Mesenchymal stem cell (in vitro differentiated cells and primary cell): ENCODE measurements at regions not wholly inside any gene's neighbourhood (a gene's known extent, or its start where the extent isn't known, plus 50 kb on each side); places are given as distances from the start of the nearest gene placed in this dataset.

ENCODE experiments used
- DNase-seq: peaks from one replicate; pipeline ENCODE4 v3.0.0-alpha.2; 2013
- H2AFZ ChIP-seq: one replicate; pipeline ENCODE4 v1.6.1; 2013; ENCODE audit warnings: low read depth, mild to moderate bottlenecking, control low read depth, inconsistent platforms, low read length, moderate library complexity
- H2AK5ac ChIP-seq: 2 replicates; pipeline ENCODE4 v1.6.1; 2013; ENCODE audit warnings: low read length, moderate library complexity, mild to moderate bottlenecking, inconsistent platforms; ENCODE audit not compliant: severe bottlenecking
- H2BK120ac ChIP-seq: one replicate; pipeline ENCODE4 v1.6.1; 2013; ENCODE audit warnings: low read depth, mild to moderate bottlenecking, inconsistent platforms, low read length, moderate library complexity
- H2BK12ac ChIP-seq, 2 experiments: one replicate each; pipeline ENCODE4 v1.6.1; 2013; ENCODE audit warnings: inconsistent platforms in 2 of 2, low read length in 2 of 2, mild to moderate bottlenecking in 2 of 2, moderate library complexity in 2 of 2, control low read depth in 1 of 2
- H2BK15ac ChIP-seq: one replicate; pipeline ENCODE4 v1.6.1; 2013; ENCODE audit warnings: mild to moderate bottlenecking, low read depth, inconsistent platforms; ENCODE audit not compliant: poor library complexity, severe bottlenecking
- H2BK5ac ChIP-seq: 2 replicates; pipeline ENCODE4 v1.6.1; 2013; ENCODE audit warnings: low read depth, mild to moderate bottlenecking, low read length, control low read depth, inconsistent platforms; ENCODE audit not compliant: poor library complexity, severe bottlenecking
- H3K14ac ChIP-seq, 2 experiments: one replicate each; pipeline ENCODE4 v1.6.1; 2013; ENCODE audit warnings: inconsistent platforms in 2 of 2, low read length in 2 of 2, control low read depth in 1 of 2, mild to moderate bottlenecking in 1 of 2, moderate library complexity in 1 of 2
- H3K18ac ChIP-seq, 2 experiments: one replicate each; pipeline ENCODE4 v1.6.1; 2013; ENCODE audit warnings: inconsistent platforms in 2 of 2, low read length in 2 of 2, control low read depth in 1 of 2, low read depth in 1 of 2, mild to moderate bottlenecking in 1 of 2
- H3K23ac ChIP-seq, 2 experiments: one replicate each; pipeline ENCODE4 v1.6.1; 2013; ENCODE audit warnings: inconsistent platforms in 2 of 2, low read length in 2 of 2, mild to moderate bottlenecking in 2 of 2, moderate library complexity in 2 of 2, control low read depth in 1 of 2
- H3K27ac ChIP-seq: 2 replicates; pipeline ENCODE4 v1.5.1; 2013; ENCODE audit warnings: mild to moderate bottlenecking, moderate library complexity, low read length, control low read depth, inconsistent platforms; ENCODE audit not compliant: poor library complexity, severe bottlenecking
- H3K27me3 ChIP-seq, 2 experiments: 2 replicates each; pipeline versions ENCODE4 v1.6.1 to v1.7.0; 2013; ENCODE audit warnings: low read length in 2 of 2, mild to moderate bottlenecking in 2 of 2, moderate library complexity in 2 of 2, control low read depth in 1 of 2, inconsistent platforms in 1 of 2; ENCODE audit not compliant: control insufficient read depth in 1 of 2, insufficient read depth in 1 of 2
- H3K36me3 ChIP-seq, 2 experiments: 2 replicates each; pipeline versions ENCODE4 v1.6.1 to v1.7.0; 2013; ENCODE audit warnings: low read length in 2 of 2, control low read depth in 1 of 2, inconsistent platforms in 1 of 2, low read depth in 1 of 2, mild to moderate bottlenecking in 1 of 2; ENCODE audit not compliant: insufficient read depth in 2 of 2, control insufficient read depth in 1 of 2
- H3K4ac ChIP-seq, 2 experiments: one replicate each; pipeline ENCODE4 v1.6.1; 2013; ENCODE audit warnings: inconsistent platforms in 2 of 2, low read length in 2 of 2, mild to moderate bottlenecking in 2 of 2, moderate library complexity in 2 of 2, control low read depth in 1 of 2, low read depth in 1 of 2
- H3K4me1 ChIP-seq: 2 replicates; pipeline ENCODE4 v1.6.1; 2013; ENCODE audit warnings: low read depth, low read length, control low read depth; ENCODE audit not compliant: control insufficient read depth, insufficient read depth
- H3K4me2 ChIP-seq: 2 replicates; pipeline ENCODE4 v1.6.1; 2013; ENCODE audit warnings: low read length, mild to moderate bottlenecking, inconsistent platforms; ENCODE audit not compliant: poor library complexity, severe bottlenecking
- H3K4me3 ChIP-seq, 2 experiments: 2 replicates each; pipeline versions ENCODE4 v1.5.1 to v1.7.0; 2013; ENCODE audit warnings: low read length in 2 of 2, mild to moderate bottlenecking in 2 of 2, control low read depth in 1 of 2, low read depth in 1 of 2; ENCODE audit not compliant: insufficient read depth in 1 of 2
- H3K79me1 ChIP-seq: replicated peaks from 2 replicates; pipeline ENCODE4 v1.6.1; 2013; ENCODE audit warnings: mild to moderate bottlenecking, control low read depth, low read length, inconsistent platforms; ENCODE audit not compliant: poor library complexity, severe bottlenecking
- H3K9ac ChIP-seq: 2 replicates; pipeline ENCODE4 v1.7.0; 2013; ENCODE audit warnings: mild to moderate bottlenecking, low read length, moderate library complexity
- H3K9me3 ChIP-seq: 2 replicates; pipeline ENCODE4 v1.7.0; 2013; ENCODE audit warnings: mild to moderate bottlenecking, low read length; ENCODE audit not compliant: control insufficient read depth
- H4K8ac ChIP-seq: one replicate; pipeline ENCODE4 v1.6.1; 2013; ENCODE audit warnings: inconsistent platforms, mild to moderate bottlenecking, low read length, moderate library complexity
- H4K91ac ChIP-seq: one replicate; pipeline ENCODE4 v1.6.1; 2013; ENCODE audit warnings: mild to moderate bottlenecking, low read length, inconsistent platforms
- WGBS: methylation state at CpG from one replicate; pipeline ENCODE4 v1.1.7; 2013; ENCODE audit warnings: mixed read lengths; 5-methylcytosine and 5-hydroxymethylcytosine counted together

DNA sequence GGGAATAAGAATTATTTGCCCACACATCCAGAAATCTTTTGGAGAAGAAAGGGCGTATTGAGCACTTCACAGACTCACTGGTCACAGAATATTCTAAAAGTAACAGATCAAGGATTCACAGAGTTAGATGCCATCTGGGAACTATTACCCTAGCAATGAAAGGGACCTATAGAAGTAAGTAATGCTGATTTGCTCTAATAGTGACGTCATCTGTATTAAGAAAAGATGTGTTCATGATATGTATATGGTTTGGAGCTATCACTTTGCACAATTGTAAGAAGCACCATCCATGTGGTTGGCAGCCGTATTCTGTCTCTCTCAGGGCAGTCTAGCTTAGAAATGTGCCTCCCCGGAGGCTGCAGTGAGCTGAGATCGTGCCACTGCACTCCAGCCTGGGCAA is 52.8 kb upstream of the SV2C start:
- Histone ChIP-seq H3K18ac (no peak overlapping the region), H3K79me1 (no peaks in the 10 kb centered on the region), H2BK15ac (no peak overlapping the region), H3K9me3 (no peaks in the 10 kb centered on the region), H3K27me3 (no peaks in the 10 kb centered on the region), H3K4me2 (no peak overlapping the region), H3K4me3 (no peak overlapping the region), H3K27ac (no peak overlapping the region), H2BK120ac (no peak overlapping the region), H3K4ac (no peak overlapping the region), H3K4me1 (no peaks in the 10 kb centered on the region), H3K9ac (no peak overlapping the region), H2AFZ (no peak overlapping the region), H2BK12ac (no peak overlapping the region), H4K91ac (no peak overlapping the region), H2BK5ac (no peak overlapping the region), H2AK5ac (no peak overlapping the region), H4K8ac (no peak overlapping the region), H3K36me3 (no peaks in the 10 kb centered on the region), H3K14ac (no peak overlapping the region), H3K23ac (no peak overlapping the region)
- DNase-seq = no peak
- 53% methylated on average over 4 of the region's 5 CpGs for WGBS

- no peak overlapping the region for H2BK15ac ChIP-seq
- DNase-seq = no peak
- no peak overlapping the region for H3K14ac ChIP-seq
- H3K27ac ChIP-seq = no peak overlapping the region
- H3K23ac ChIP-seq = no peak overlapping the region
- no peak overlapping the region for H3K9ac ChIP-seq
- no peak overlapping the region for H4K8ac ChIP-seq
- no peak overlapping the region for H2BK12ac ChIP-seq
- no peak overlapping the region for H2BK120ac ChIP-seq
- H3K4me1 ChIP-seq = no peaks in the 10 kb centered on the region
- H2AFZ ChIP-seq = no peak overlapping the region
- no peaks in the 10 kb centered on the region for H3K9me3 ChIP-seq
- no peak overlapping the region for H2BK5ac ChIP-seq
- H3K4me2 ChIP-seq = no peak overlapping the region
- H3K27me3 ChIP-seq = peaks cover 0 to 2% of the 10 kb centered on the region in 2 experiments
- no peak overlapping the region for H3K18ac ChIP-seq
- H4K91ac ChIP-seq = no peak overlapping the region
- H3K36me3 ChIP-seq = no peaks in the 10 kb centered on the region
- WGBS = 91% methylated on average over 3 of the region's 5 CpGs
- H2AK5ac ChIP-seq = no peak overlapping the region
- H3K4me3 ChIP-seq = no peak overlapping the region
- H3K4ac ChIP-seq = no peak overlapping the region
- H3K79me1 ChIP-seq = no peaks in the 10 kb centered on the region
These were observed 53.4 kb upstream of the SV2C start for GRCh38 chr5:76029739-76030138.

DNA sequence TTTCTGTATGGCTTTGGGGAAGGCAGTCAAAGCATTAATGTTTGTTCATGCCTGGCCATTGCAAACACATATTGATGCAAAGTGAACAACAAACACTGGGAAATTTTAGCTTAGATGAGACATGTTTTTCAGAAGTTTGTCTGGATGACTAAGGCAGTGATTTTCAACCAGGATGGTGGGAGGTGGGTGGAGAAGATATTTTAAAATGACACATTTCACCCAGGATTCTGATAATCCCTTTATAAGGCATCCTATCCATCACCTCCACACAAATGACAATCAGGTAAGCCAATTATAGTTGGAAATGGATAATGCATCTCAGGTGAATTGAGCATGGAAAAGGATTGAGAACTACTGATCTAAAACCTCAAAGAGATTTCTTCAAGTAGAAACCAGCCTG is 57.4 kb upstream of the SV2C start:
- H3K23ac ChIP-seq = no peak overlapping the region
- no peaks in the 10 kb centered on the region for H3K9me3 ChIP-seq
- no peak overlapping the region for H2BK5ac ChIP-seq
- H3K4me3 ChIP-seq = no peak overlapping the region
- no peak overlapping the region for H4K91ac ChIP-seq
- no peak overlapping the region for H2AK5ac ChIP-seq
- no peaks in the 10 kb centered on the region for H3K4me1 ChIP-seq
- no peak overlapping the region for H2AFZ ChIP-seq
- H3K4me2 ChIP-seq = no peak overlapping the region
- no peaks in the 10 kb centered on the region for H3K36me3 ChIP-seq
- no peak overlapping the region for H3K27ac ChIP-seq
- H2BK15ac ChIP-seq = no peak overlapping the region
- H4K8ac ChIP-seq = no peak overlapping the region
- no peak overlapping the region for H3K18ac ChIP-seq
- H3K14ac ChIP-seq = no peak overlapping the region
- H2BK120ac ChIP-seq = no peak overlapping the region
- H2BK12ac ChIP-seq = no peak overlapping the region
- DNase-seq = no peak
- H3K27me3 ChIP-seq = peaks cover 0 to 10% of the 10 kb centered on the region in 2 experiments
- H3K4ac ChIP-seq = no peak overlapping the region
- H3K79me1 ChIP-seq = no peaks in the 10 kb centered on the region
- H3K9ac ChIP-seq = no peak overlapping the region

DNA sequence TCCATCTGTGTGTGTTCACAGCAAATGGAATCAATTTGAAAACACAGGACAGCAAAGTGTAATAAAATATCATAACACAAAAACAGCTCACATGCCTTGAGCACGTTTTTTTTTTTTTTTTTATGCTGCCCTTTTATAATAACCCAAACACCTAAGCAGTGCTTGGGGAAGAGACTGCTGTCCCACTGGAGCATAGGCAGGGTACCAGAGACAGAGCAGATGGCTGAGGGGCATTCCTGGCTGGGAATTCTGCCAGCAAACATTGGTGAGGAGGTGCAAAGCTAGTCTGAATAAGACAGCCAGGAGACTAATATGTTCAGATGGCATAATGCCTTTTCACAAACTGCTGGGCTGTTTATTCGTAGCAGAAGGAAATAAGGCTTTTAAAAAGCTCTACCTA is 58.1 kb upstream of the SV2C start:
- Histone ChIP-seq H3K4me3 (no peak overlapping the region), H3K9ac (no peak overlapping the region), H3K4ac (no peak overlapping the region), H2AFZ (no peak overlapping the region), H3K18ac (no peak overlapping the region), H2BK15ac (no peak overlapping the region), H3K79me1 (no peaks in the 10 kb centered on the region), H2BK5ac (no peak overlapping the region), H2AK5ac (no peak overlapping the region), H3K9me3 (no peaks in the 10 kb centered on the region), H3K4me2 (no peak overlapping the region), H3K23ac (no peak overlapping the region), H4K91ac (no peak overlapping the region), H3K27me3 (peaks cover 0 to 10% of the 10 kb centered on the region in 2 experiments), H3K36me3 (no peaks in the 10 kb centered on the region), H3K27ac (no peak overlapping the region), H4K8ac (no peak overlapping the region), H2BK12ac (no peak overlapping the region), H2BK120ac (no peak overlapping the region), H3K4me1 (no peaks in the 10 kb centered on the region), H3K14ac (no peak overlapping the region)
- no peak for DNase-seq
- 29% methylated on average over 1 of the region's 2 CpGs for WGBS
